HG03139 (cell line): ENCODE measurements at regions not wholly inside any gene's neighbourhood (a gene's known extent, or its start where the extent isn't known, plus 50 kb on each side); places are given as distances from the start of the nearest gene placed in this dataset.

ENCODE experiments used
- ATAC-seq: cut with Tn5 transposase; IDR thresholded peaks from one replicate; pipeline ENCODE4 v1.9.1; 2021; ENCODE audit not compliant: unreplicated experiment

DNA sequence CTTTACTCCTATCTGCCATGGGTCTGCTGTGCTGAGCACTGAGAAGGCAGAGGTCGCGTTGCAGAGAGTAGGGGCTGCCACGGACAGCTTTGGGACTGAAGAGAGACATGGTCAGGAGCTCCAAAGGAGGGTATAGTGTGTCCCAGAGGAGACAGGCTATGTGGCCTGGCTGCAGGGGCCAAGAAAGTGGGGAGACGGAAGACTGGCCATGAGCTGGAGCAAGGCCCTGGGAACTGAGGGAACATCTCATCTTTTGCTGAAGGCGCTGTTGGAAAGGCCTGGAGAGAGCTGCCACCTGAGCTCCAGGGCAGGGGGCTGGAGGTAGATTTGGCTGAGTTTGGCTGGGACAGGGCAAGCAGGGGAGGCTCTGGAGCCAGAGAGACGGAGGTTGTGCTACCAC, 55.8 kb upstream of the AJAP1 start:
- ATAC-seq = no peak

DNA sequence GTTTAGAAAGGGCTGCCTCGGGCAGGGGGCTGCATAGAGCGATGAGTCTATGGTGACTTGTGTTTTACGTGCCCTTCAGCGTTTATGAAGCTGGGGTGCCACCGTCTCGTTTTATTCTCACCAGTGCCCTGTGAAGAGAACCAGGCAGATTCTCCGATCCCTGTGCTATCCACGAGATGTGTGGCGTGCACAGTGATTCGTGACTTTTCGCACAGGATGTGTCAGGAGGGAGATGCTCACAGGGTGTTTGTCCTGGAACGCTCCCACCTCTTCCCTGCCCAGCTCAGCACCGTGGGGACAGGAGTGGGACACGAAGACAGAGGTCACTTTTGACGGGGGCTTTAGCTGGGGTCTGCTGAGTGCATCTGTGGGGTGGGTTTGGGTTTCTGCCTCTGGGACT, 54.9 kb upstream of the AJAP1 start:
- ATAC-seq = no peak

DNA sequence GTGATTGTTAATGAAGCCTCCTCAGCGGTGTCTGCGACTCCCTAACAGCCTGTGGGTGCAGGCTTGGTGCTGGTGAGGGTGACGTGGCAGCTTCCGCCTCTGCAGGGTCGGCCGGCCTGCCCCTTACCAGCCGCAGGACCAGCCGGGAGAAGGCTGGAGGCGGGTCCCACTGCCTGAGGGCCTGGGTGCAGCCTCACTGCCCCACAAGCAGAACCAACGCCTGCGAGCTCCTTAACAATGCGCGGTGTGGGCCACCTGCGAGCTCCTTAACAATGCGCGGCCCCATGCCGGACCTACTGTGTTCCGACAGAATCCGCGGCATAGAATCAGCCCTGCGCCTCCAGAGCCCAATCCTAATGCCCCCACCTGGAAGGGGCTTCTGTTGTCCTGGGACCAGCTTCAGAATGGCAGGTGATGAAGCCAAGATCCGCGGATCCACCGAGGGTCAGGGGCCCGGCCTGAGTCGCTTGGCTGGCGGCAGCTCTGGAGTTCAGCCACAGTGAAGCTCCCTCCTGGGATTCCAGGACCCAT, 54.4 kb upstream of the AJAP1 start:
- no peak for ATAC-seq

DNA sequence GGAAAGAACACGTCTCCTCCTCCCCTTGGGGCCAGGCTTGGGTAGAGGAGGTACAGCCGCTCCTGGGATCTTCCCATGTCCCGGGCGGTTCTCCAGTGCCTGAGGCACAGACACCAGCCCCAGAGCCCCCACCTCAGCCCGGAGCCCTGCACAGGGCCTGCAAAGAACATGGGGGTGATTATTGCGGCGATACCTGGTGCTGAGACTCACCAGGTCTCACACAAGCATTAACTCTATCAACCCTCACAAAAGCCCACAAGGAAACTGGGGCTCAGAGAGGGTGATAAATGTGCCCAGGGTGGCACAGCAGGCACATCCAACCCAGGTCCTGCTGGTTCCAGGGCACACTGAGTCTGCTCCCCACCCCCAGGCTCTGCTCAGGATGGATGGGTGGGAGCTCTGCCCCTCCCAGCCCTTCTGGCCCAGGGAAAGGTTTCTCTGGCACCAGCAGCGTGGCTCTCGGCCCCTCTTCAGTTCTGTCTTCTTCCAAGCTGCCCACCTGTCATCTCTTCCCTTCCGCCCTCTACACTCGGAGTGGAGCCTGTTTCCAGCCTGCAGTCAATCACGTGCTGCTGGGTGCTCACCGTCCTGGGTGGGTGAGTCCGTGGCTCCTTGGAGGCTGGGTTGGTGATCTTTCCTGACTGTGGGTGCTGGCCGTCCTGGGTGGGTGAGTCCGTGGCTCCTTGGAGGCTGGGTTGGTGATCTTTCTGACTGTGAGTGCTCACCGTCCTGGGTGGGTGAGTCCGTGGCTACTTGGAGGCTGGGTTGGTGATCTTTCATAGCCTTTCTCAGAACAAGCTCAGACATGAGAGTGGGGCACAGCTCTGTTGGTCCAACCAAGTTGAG, 53.6 kb upstream of the AJAP1 start:
- no peak for ATAC-seq

DNA sequence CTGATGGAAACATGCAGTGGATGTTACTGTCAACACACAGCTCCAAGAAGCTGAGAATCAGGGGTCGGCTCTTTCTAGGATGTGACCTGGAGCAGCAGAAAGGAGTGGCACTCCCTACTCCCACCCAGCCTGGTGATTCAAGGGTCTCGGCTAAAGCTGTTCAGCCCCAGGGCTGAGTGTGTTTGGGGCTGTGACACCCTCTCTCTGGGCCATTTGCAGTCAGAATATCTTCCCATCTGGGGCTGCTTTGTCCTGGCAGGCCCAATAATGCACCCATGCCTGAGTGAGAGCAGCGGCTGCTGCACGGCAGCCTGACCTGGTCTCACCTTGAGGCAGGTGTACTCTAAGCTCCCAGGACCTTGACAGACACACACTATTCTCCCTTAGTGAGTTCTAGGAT, 52.5 kb upstream of the AJAP1 start:
- no peak for ATAC-seq

DNA sequence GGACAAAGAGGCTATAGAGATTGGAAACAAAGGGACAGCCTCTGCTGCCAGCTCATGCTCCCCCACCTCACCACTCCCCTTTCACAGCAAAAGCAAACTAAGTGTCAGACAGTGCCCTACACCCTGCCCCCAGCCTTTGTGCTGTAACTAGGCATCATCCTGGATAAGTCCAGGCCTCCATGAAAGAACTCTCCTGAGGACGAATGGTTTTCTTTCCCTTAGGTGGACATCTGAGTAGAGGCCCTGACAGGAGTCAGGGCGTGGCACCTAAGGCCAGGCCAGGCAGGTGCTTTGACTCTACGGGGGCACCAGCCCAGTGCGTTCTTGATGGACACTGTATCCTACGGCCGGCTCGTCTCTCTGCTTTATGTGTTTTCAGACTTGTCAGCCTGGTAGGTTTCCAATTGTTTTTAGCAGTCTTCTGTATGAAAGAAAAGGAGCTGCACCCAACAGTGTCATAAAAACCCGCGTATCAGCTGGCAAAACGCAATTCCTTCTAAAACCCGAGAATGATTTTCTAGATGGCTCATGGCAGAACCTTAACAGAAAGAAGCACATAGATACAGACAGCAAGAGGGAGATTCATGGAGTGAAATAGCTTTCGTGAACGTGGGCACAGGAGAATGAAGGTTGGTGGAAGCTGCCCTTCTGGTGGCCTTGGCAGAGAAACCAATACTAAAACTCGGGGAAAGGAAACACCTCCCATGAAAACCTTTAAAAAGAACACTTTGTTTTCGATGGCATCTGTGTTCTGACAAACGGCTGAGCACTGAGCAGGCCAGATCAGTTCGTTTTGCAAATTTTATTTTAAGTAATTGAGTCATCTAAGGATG, 51.7 kb upstream of the AJAP1 start:
- no peak for ATAC-seq

DNA sequence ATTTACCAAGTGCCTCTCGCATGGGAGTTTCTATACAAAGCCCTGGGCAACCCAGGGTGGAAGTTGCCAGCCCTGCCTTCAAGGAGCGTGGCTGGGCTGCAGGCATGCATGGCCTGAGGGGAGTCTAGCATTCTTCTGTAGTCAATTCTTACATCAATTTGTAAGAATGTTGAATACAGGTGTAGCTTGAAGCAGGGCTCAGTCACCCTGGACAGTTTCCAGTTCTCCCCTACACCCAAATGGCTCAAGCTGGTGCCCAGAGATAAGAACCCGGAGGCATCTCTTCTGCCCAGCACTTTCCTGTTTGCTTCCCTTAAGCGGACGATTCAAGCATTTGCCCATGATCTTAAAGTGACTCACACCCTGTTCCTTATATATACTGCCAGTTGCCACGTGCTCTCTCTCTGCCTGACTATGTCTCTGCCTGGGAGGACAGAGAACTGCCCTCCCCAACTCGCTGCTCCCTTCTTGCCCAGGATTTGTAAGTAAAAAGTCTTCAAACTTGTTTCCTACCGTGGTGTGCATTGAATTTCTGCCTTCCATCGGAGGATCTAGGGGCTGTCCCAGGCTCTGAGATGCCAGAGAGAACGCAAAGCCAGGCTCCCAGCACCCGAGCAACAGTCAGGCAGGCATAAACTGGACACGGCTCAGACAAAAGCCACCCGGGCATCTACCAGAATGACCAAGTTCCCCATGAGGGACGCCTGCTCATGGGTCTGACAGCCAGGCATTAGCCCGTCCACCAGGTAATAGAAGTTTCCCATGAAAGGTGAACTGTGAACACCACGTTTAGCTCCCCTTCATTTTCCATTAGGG, 50.9 kb upstream of the AJAP1 start:
- ATAC-seq = no peak
